Upper lobe of left lung (tissue), 6 donors: ENCODE measurements at regions not wholly inside any gene's neighbourhood (a gene's known extent, or its start where the extent isn't known, plus 50 kb on each side); places are given as distances from the start of the nearest gene placed in this dataset.

Experiments used
- ATAC-seq, 2 donors: fragments of 200-7000 bp; cut with Tn5 transposase; one replicate each; pipeline ENCODE4 v1.9.1; 2022; ENCODE audit warnings: mild to moderate bottlenecking in 2 of 2, moderate library complexity in 2 of 2; ENCODE audit not compliant: low FRiP score in 2 of 2
- DNase-seq, 2 donors: peaks; one replicate each; pipeline ENCODE4 v3.0.0-alpha.2; 2019 to 2020
- H3K27ac ChIP-seq, 4 donors: fragments of 200-600 bp; sonication (generic); one replicate each; pipeline ENCODE4 v1.5.1; 2016 to 2019
- H3K27me3 ChIP-seq, 4 donors: fragments of 200-600 bp; sonication (generic); one replicate each; pipeline ENCODE4 v1.5.1; 2017 to 2019
- H3K36me3 ChIP-seq, 4 donors: fragments of 200-600 bp; sonication (generic); one replicate each; pipeline ENCODE4 v1.5.1; 2016 to 2019
- H3K4me1 ChIP-seq, 4 donors: fragments of 200-600 bp; sonication (generic); one replicate each; pipeline ENCODE4 v1.5.1; 2018 to 2019
- H3K4me3 ChIP-seq, 4 donors: fragments of 200-600 bp; sonication (generic); one replicate each; pipeline ENCODE4 v1.5.1; 2017 to 2019; ENCODE audit warnings: mild to moderate bottlenecking in 2 of 4, moderate library complexity in 1 of 4
- H3K9me3 ChIP-seq, 4 donors: fragments of 200-600 bp; sonication (generic); one replicate each; pipeline ENCODE4 v1.5.1; 2018 to 2019
- EP300 ChIP-seq, 4 donors: sonication (generic); formaldehyde crosslinking; IDR thresholded peaks; one replicate each; pipeline ENCODE4 v1.5.1; 2017; ENCODE audit warnings: antibody characterized with exemption in 4 of 4, control low read depth in 2 of 4
- POLR2A ChIP-seq, 4 donors: fragments of 450-650 bp; IDR thresholded peaks; one replicate each; pipeline ENCODE4 v1.5.1; 2016 to 2017; ENCODE audit warnings: antibody characterized with exemption in 4 of 4, mild to moderate bottlenecking in 2 of 4
- POLR2AphosphoS5 ChIP-seq, 2 donors: sonication (generic); formaldehyde crosslinking; IDR thresholded peaks; one replicate each; pipeline ENCODE4 v1.5.1; 2017; ENCODE audit warnings: antibody characterized with exemption in 2 of 2
- WGBS, 2 donors: methylation state at CpG; one replicate each; pipeline ENCODE4 v1.1.5; 2017 to 2018; 5-methylcytosine and 5-hydroxymethylcytosine counted together
- TF ChIP-seq, protein P1 (sequence below), 6 experiments: fragments of 450-650 bp in 4 of 6; fragments of 200-600 bp in 2 of 6; sonication (generic) in 2 of 6; IDR thresholded peaks; one replicate each; pipeline ENCODE4 v1.5.1; 2016 to 2019; ENCODE audit warnings: antibody characterized with exemption in 6 of 6
- donor health status: DM: no; HTN: no; CAD: no; lungs with moderate emphysema.
- donor health status: DM: no; HTN: yes; CAD: no; lungs with severe emphysema.

DNA sequence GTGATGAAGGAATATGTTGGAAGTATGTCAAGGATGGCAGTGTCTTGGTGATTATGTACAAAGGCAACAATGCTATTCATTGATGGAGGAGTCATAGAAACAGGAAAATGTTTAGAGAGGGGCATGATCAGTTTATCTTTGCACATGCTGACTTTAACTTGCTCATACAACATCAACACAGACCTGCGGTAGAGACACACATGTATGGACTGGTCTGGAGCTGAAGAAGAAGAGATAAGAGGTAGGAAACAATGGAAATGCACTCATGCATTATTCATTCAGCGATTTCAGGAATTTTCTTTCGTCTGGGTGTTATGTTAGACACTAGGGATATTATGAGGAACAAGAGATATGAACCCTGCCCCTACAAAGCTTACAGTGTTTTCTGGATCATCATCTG is 1252.3 kb upstream of the TENM3 start:
- H3K4me3 ChIP-seq: no peak overlapping the region
- WGBS, 2 donors: 77 to 80% methylated on average over 3 of the region's 3 CpGs
- H3K27me3 ChIP-seq: no peaks in the 10 kb centered on the region
- ATAC-seq (no peak), DNase-seq (no peak)
- no peaks in the 10 kb centered on the region for H3K9me3 ChIP-seq
- no peaks in the 10 kb centered on the region for H3K36me3 ChIP-seq
- H3K4me1 ChIP-seq: no peaks in the 10 kb centered on the region
- H3K27ac ChIP-seq: no peak overlapping the region
- TF ChIP-seq POLR2A (IDR thresholded peaks at IDR 0.05): no peak
- TF ChIP-seq, protein P1, sequence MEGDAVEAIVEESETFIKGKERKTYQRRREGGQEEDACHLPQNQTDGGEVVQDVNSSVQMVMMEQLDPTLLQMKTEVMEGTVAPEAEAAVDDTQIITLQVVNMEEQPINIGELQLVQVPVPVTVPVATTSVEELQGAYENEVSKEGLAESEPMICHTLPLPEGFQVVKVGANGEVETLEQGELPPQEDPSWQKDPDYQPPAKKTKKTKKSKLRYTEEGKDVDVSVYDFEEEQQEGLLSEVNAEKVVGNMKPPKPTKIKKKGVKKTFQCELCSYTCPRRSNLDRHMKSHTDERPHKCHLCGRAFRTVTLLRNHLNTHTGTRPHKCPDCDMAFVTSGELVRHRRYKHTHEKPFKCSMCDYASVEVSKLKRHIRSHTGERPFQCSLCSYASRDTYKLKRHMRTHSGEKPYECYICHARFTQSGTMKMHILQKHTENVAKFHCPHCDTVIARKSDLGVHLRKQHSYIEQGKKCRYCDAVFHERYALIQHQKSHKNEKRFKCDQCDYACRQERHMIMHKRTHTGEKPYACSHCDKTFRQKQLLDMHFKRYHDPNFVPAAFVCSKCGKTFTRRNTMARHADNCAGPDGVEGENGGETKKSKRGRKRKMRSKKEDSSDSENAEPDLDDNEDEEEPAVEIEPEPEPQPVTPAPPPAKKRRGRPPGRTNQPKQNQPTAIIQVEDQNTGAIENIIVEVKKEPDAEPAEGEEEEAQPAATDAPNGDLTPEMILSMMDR (IDR thresholded peaks at IDR 0.05): no peak
- no peak for TF ChIP-seq EP300 (IDR thresholded peaks at IDR 0.05)
- no peak for TF ChIP-seq POLR2AphosphoS5 (IDR thresholded peaks at IDR 0.05)

DNA sequence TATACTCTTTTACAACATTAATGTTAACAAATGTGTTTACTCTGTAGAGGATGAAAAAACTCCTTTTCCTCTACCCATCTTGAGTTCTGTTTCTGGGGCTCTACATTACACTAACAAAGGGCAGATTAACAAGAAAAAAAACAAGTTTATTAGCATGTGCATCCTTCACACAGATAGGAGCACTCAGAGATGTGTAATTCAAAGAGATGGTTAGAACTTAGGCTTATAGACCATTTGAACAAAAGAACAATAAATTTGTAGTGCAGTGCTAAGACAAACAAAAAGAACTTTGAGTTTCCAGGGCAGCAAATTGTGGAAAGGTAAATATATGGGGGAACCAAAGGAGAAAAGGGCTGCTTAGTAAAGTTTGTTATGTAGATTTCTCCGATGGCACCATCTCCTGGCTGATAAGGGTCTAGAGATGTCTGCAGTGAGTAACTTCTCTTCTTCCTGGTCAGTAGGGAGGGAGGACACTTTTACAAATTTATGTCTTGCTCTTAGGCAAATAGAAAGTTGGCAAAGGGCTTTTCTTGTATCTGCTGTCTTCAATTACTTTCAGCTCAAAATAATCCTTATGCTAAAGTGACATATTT is 1249.9 kb upstream of the TENM3 start:
- DNase-seq (no peak), ATAC-seq (no peak)
- H3K27ac ChIP-seq: no peak overlapping the region
- H3K36me3 ChIP-seq: no peaks in the 10 kb centered on the region
- no peaks in the 10 kb centered on the region for H3K9me3 ChIP-seq
- no peak overlapping the region for H3K4me3 ChIP-seq
- TF ChIP-seq EP300 (IDR thresholded peaks at IDR 0.05) (no peak), POLR2A (IDR thresholded peaks at IDR 0.05) (no peak), POLR2AphosphoS5 (IDR thresholded peaks at IDR 0.05) (no peak)
- TF ChIP-seq, protein P1 (IDR thresholded peaks at IDR 0.05): no peak
- H3K4me1 ChIP-seq: no peaks in the 10 kb centered on the region
- H3K27me3 ChIP-seq: no peaks in the 10 kb centered on the region
- WGBS, 2 donors: 61 to 71% methylated on average over 1 of the region's 1 CpG

DNA sequence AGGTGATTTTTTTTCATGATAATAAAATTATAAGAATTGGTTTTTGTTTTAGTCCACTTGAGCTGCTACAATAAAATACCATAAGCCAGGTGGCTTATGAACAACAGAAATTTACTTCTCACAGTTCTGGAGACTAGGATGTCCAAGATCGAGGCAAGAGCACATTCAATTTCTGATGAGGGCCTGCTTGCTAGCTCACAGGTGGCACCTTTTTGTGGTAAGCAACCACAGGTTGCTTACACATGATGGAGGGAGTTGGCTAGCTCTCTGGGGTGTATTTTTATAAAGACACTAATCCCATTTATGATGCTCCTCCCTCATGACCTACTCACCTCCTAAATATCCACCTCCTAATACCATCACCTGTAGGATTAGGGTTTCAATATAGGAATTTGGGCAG is 1248.5 kb upstream of the TENM3 start:
- no peaks in the 10 kb centered on the region for H3K9me3 ChIP-seq
- no peak for ATAC-seq
- H3K27me3 ChIP-seq: no peaks in the 10 kb centered on the region
- H3K36me3 ChIP-seq: no peaks in the 10 kb centered on the region
- DNase-seq: no peak
- WGBS, 2 donors: 75 to 92% methylated on average over 1 of the region's 1 CpG
- TF ChIP-seq EP300 (IDR thresholded peaks at IDR 0.05) (no peak), POLR2A (IDR thresholded peaks at IDR 0.05) (no peak), POLR2AphosphoS5 (IDR thresholded peaks at IDR 0.05) (no peak)
- TF ChIP-seq, protein P1 (IDR thresholded peaks at IDR 0.05): no peak
- H3K4me1 ChIP-seq: no peaks in the 10 kb centered on the region
- no peak overlapping the region for H3K4me3 ChIP-seq
- no peak overlapping the region for H3K27ac ChIP-seq

DNA sequence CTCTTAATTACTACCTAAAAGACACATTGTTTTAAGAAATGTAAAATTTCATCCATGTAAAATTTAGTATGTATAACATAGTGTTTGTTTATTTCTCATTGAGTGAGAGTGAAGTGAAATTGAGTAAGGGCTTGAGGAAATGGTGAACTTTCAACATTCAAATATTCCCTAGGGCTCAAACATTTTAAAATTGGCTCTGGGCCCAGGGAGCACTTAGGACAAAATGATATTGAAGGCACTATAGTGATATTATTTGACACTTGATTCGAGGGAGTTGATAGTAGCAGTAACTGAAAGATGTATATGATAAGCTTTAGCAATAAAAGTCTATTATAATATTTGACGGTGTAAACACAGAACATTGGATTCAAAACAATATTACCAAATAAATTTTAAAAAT is 1244.0 kb upstream of the TENM3 start:
- DNase-seq (no peak), ATAC-seq (no peak)
- Histone ChIP-seq H3K27ac (no peak overlapping the region), H3K4me1 (no peaks in the 10 kb centered on the region), H3K9me3 (no peaks in the 10 kb centered on the region), H3K36me3 (no peaks in the 10 kb centered on the region), H3K27me3 (no peaks in the 10 kb centered on the region), H3K4me3 (no peak overlapping the region)
- TF ChIP-seq EP300 (IDR thresholded peaks at IDR 0.05) (no peak), POLR2AphosphoS5 (IDR thresholded peaks at IDR 0.05) (no peak), POLR2A (IDR thresholded peaks at IDR 0.05) (no peak)
- TF ChIP-seq, protein P1 (IDR thresholded peaks at IDR 0.05): no peak
- WGBS, 2 donors: 13 to 22% methylated on average over 2 of the region's 2 CpGs

DNA sequence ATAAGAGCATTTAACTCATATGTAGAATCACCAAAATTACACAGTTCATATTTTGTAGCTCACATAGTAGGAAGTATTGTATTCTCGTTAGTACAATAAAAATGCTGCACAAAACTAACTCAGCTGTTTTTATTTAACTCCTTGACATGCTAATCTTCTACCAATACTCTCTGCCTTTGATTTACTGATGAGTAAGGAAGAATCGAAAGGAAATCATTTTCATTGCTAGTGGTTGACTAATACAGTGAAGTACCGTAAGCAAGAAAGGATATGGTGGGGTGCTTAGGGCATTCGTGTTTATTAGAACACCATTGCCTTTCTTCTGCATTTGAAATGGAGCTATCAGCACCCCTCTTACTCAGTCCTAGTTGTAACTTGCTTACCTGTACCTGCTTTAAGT is 1239.1 kb upstream of the TENM3 start:
- no peak overlapping the region for H3K4me3 ChIP-seq
- 91 to 95% methylated on average over 4 of the region's 4 CpGs for WGBS, 2 donors
- H3K27me3 ChIP-seq: no peaks in the 10 kb centered on the region
- ATAC-seq (no peak), DNase-seq (no peak)
- TF ChIP-seq EP300 (IDR thresholded peaks at IDR 0.05): no peak
- TF ChIP-seq, protein P1 (IDR thresholded peaks at IDR 0.05): no peak
- TF ChIP-seq POLR2AphosphoS5 (IDR thresholded peaks at IDR 0.05): no peak
- TF ChIP-seq POLR2A (IDR thresholded peaks at IDR 0.05): no peak
- H3K9me3 ChIP-seq: no peaks in the 10 kb centered on the region
- no peak overlapping the region for H3K27ac ChIP-seq
- no peaks in the 10 kb centered on the region for H3K36me3 ChIP-seq
- H3K4me1 ChIP-seq: no peaks in the 10 kb centered on the region
